ENCODE measurements at regions not wholly inside any gene's neighbourhood (a gene's known extent, or its start where the extent isn't known, plus 50 kb on each side); places are given as distances from the start of the nearest gene placed in this dataset.

DNA sequence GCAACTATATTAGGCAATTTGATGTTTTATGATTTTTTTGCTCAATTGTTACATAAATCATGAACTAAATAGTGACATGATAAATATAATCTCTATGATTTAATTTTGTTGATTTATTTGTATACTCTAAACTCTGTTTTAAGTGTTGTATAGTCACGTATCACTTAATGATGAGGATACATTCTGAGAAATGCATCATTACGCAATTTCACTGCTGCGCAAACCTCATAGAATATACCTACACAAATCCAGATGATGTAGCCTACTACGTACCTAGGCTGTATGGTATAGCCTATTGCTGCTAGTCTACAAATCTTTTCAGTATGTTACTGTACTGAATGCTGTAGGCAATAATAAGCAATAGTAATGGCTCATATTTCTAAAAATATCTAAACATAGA, 1029.8 kb downstream of the SI start:
- no peaks in the 10 kb centered on the region for H3K27me3 ChIP-seq (ENCODE audit: control insufficient read depth in 2 of 2, insufficient read depth in 2 of 2, low read length in 2 of 2)
- H3K9me3 ChIP-seq (replicated peaks in 1 of 2; ENCODE audit: control insufficient read depth in 1 of 2, insufficient read depth in 1 of 2, low read length in 2 of 2), result no peaks in the 10 kb centered on the region
- H2AFZ ChIP-seq (ENCODE audit: insufficient read depth, low read depth, low read length, poor library complexity, severe bottlenecking), result no peak overlapping the region
- WGBS (ENCODE audit: insufficient coverage), result no CpG with 5 or more reads among the region's 4 CpGs
- no peak overlapping the region for H3K27ac ChIP-seq (ENCODE audit: low read depth in 1 of 2, low read length in 2 of 2)
- no peak overlapping the region for H3K4me3 ChIP-seq (replicated peaks in 1 of 3; ENCODE audit: low read depth in 2 of 3, low read length in 3 of 3)
- Mint-ChIP-seq H3K4me3 (no peak overlapping the region), H3K27ac (no peak overlapping the region), H3K4me1 (no peaks in the 10 kb centered on the region), H3K27me3 (ENCODE audit: low read depth in 3 of 3) (no peaks in the 10 kb centered on the region), H3K9me3 (peaks cover 0 to 1% (median 0%) of the 10 kb centered on the region in 7 donors), H3K36me3 (no peaks in the 10 kb centered on the region)
- no peaks in the 10 kb centered on the region for H3K36me3 ChIP-seq (replicated peaks in 1 of 2; ENCODE audit: control insufficient read depth in 1 of 2, insufficient read depth in 2 of 2, low read length in 2 of 2)
- TF ChIP-seq CTCF (IDR thresholded peaks at IDR 0.05), result no peak
- H3K9ac ChIP-seq (ENCODE audit: insufficient read depth, low read length, poor library complexity, severe bottlenecking), result no peak overlapping the region
- intact Hi-C loops (cut with micrococcal nuclease), result no loop called here
- H3K4me2 ChIP-seq (replicated peaks; ENCODE audit: extremely low read depth, low read length, poor library complexity, severe bottlenecking), result no peak overlapping the region
- no peak for DNase-seq
- H4K20me1 ChIP-seq (ENCODE audit: insufficient read depth, low read length), result no peaks in the 10 kb centered on the region
- H3K79me2 ChIP-seq (ENCODE audit: insufficient read depth, low read length), result no peaks in the 10 kb centered on the region
- H3K4me1 ChIP-seq (ENCODE audit: control insufficient read depth in 1 of 2, insufficient read depth in 2 of 2, low read length in 2 of 2), result no peaks in the 10 kb centered on the region

- H3K27me3 Mint-ChIP-seq (ENCODE audit: low read depth in 3 of 3), result peaks cover 0 to 2% (median 0%) of the 10 kb centered on the region in 3 donors
- Histone ChIP-seq H3K27ac (ENCODE audit: low read depth in 1 of 2, low read length in 2 of 2) (no peak overlapping the region), H3K9ac (ENCODE audit: insufficient read depth, low read length, poor library complexity, severe bottlenecking) (no peak overlapping the region), H3K9me3 (replicated peaks in 1 of 2; ENCODE audit: control insufficient read depth in 1 of 2, insufficient read depth in 1 of 2, low read length in 2 of 2) (peaks cover 0 to 1% of the 10 kb centered on the region in 2 donors), H3K4me2 (replicated peaks; ENCODE audit: extremely low read depth, low read length, poor library complexity, severe bottlenecking) (no peak overlapping the region), H3K4me3 (replicated peaks in 1 of 3; ENCODE audit: low read depth in 2 of 3, low read length in 3 of 3) (no peak overlapping the region), H3K79me2 (ENCODE audit: insufficient read depth, low read length) (no peaks in the 10 kb centered on the region), H3K36me3 (replicated peaks in 1 of 2; ENCODE audit: control insufficient read depth in 1 of 2, insufficient read depth in 2 of 2, low read length in 2 of 2) (no peaks in the 10 kb centered on the region), H3K27me3 (ENCODE audit: control insufficient read depth in 2 of 2, insufficient read depth in 2 of 2, low read length in 2 of 2) (no peaks in the 10 kb centered on the region), H2AFZ (ENCODE audit: insufficient read depth, low read depth, low read length, poor library complexity, severe bottlenecking) (no peak overlapping the region), H4K20me1 (ENCODE audit: insufficient read depth, low read length) (no peaks in the 10 kb centered on the region), H3K4me1 (ENCODE audit: control insufficient read depth in 1 of 2, insufficient read depth in 2 of 2, low read length in 2 of 2) (no peaks in the 10 kb centered on the region)
- DNase-seq, result no peak
- intact Hi-C loops (cut with micrococcal nuclease), result no loop called here
- no peaks in the 10 kb centered on the region for H3K4me1 Mint-ChIP-seq
- H3K27ac Mint-ChIP-seq, result no peak overlapping the region
- WGBS (ENCODE audit: insufficient coverage), result 60% methylated on average over 1 of the region's 2 CpGs
- TF ChIP-seq CTCF (IDR thresholded peaks at IDR 0.05), result no peak
- no peak overlapping the region for H3K4me3 Mint-ChIP-seq
- H3K36me3 Mint-ChIP-seq, result no peaks in the 10 kb centered on the region
- H3K9me3 Mint-ChIP-seq, result peaks cover 0 to 6% (median 0%) of the 10 kb centered on the region in 7 donors
Measured at GRCh38 chr3:164040991-164041390, 1037.3 kb downstream of the SI start.

All from CD14-positive monocyte (primary cell).